ENCODE measurements at regions not wholly inside any gene's neighbourhood (a gene's known extent, or its start where the extent isn't known, plus 50 kb on each side); places are given as distances from the start of the nearest gene placed in this dataset.
"Not testable (repeated sequence)": the region's sequence is repeated elsewhere in the genome, so short reads cannot be mapped to it uniquely, and the experiment has no call there.

DNA sequence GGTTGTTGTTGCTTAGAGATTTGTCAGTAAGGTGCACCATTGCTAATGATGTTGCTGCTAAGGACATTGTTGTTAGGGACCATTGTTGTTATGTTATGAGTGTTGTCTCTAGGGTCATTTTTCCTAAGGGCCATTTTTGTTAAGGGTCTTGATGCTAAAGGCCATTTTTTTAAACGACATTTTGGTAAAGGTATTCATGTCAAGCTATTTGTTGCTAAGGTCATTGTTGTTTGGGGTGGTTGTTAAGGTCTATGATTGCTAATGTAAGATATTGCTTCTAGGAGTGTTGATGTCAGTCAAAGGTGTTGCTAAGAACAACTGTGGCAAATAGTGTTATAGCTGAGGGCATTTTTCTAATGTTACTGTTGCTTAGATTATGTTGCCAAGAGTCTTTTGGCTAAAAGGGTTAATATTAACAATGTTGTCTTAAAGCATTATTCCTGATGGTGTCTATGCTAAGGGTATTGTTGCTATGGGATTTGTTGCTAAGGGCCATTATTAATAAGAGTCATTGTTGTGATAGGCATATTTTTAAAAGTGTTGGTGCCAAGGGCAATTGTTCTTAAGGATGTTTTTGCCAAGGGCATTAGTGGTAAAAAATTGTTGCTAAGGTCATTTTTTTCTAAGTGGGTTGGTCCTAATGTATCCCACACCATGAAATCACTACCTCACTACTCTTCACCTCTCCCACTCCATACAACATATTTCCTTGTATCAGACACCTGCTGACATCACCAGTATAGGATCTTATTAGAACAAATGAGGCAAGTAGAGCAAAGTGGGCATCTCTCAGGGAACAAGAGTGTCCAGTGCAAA is 56.2 kb downstream of the SPATA31A6 start:
- TF ChIP-seq, protein P1, sequence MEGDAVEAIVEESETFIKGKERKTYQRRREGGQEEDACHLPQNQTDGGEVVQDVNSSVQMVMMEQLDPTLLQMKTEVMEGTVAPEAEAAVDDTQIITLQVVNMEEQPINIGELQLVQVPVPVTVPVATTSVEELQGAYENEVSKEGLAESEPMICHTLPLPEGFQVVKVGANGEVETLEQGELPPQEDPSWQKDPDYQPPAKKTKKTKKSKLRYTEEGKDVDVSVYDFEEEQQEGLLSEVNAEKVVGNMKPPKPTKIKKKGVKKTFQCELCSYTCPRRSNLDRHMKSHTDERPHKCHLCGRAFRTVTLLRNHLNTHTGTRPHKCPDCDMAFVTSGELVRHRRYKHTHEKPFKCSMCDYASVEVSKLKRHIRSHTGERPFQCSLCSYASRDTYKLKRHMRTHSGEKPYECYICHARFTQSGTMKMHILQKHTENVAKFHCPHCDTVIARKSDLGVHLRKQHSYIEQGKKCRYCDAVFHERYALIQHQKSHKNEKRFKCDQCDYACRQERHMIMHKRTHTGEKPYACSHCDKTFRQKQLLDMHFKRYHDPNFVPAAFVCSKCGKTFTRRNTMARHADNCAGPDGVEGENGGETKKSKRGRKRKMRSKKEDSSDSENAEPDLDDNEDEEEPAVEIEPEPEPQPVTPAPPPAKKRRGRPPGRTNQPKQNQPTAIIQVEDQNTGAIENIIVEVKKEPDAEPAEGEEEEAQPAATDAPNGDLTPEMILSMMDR (conservative IDR thresholded peaks at IDR 0.05 in 1 of 2, IDR thresholded peaks at IDR 0.05 in 1 of 2; ENCODE audit: low read depth in 1 of 2, low read length in 2 of 2), result not testable (repeated sequence)
- not testable (repeated sequence) for TF ChIP-seq EZH2 (IDR thresholded peaks at IDR 0.05; ENCODE audit: low read length, missing control alignments)

Measured in fibroblast of lung (primary cell).